ENCODE measurements at regions not wholly inside any gene's neighbourhood (a gene's known extent, or its start where the extent isn't known, plus 50 kb on each side); places are given as distances from the start of the nearest gene placed in this dataset.
"Not testable (repeated sequence)": the region's sequence is repeated elsewhere in the genome, so short reads cannot be mapped to it uniquely, and the experiment has no call there.

- H3K4me1 ChIP-seq (ENCODE audit: control insufficient read depth, insufficient read depth, low read length); H3K27me3 ChIP-seq (ENCODE audit: control insufficient read depth, insufficient read depth, low read length); H3K27ac ChIP-seq (ENCODE audit: low read length); H3K36me3 ChIP-seq (ENCODE audit: control insufficient read depth, insufficient read depth, low read length); H3K4me3 ChIP-seq (ENCODE audit: low read length); DNase-seq; H3K9me3 ChIP-seq (replicated peaks; ENCODE audit: control insufficient read depth, low read depth, low read length): not testable (repeated sequence)
- WGBS (ENCODE audit: insufficient coverage) = no CpG with 5 or more reads among the region's 2 CpGs
These were observed 65.2 kb upstream of the MXRA5 start for GRCh38 chrX:3411626-3412025.

GRCh38 chrX:3409936-3410335, 63.5 kb upstream of the MXRA5 start:
- DNase-seq = peak; percentile 30
- not testable (repeated sequence) for H3K36me3 ChIP-seq (ENCODE audit: control insufficient read depth, insufficient read depth, low read length); H3K27me3 ChIP-seq (ENCODE audit: control insufficient read depth, insufficient read depth, low read length); H3K27ac ChIP-seq (ENCODE audit: low read length); H3K4me3 ChIP-seq (ENCODE audit: low read length); H3K4me1 ChIP-seq (ENCODE audit: control insufficient read depth, insufficient read depth, low read length); H3K9me3 ChIP-seq (replicated peaks; ENCODE audit: control insufficient read depth, low read depth, low read length)
- no CpG with 5 or more reads among the region's 4 CpGs for WGBS (ENCODE audit: insufficient coverage)

GRCh38 chrX:3407781-3408180, 61.3 kb upstream of the MXRA5 start:
- DNase-seq = peak; percentile 73
- WGBS (ENCODE audit: insufficient coverage) = 0% methylated on average over 1 of the region's 3 CpGs

GRCh38 chrX:3407121-3407520, 60.7 kb upstream of the MXRA5 start:
- peak; percentile 62 for DNase-seq
- Histone ChIP-seq H3K36me3 (ENCODE audit: control insufficient read depth, insufficient read depth, low read length) (no peaks in the 10 kb centered on the region), H3K27me3 (ENCODE audit: control insufficient read depth, insufficient read depth, low read length) (no peaks in the 10 kb centered on the region), H3K4me1 (ENCODE audit: control insufficient read depth, insufficient read depth, low read length) (peaks cover 8% of the 10 kb centered on the region), H3K9me3 (replicated peaks; ENCODE audit: control insufficient read depth, low read depth, low read length) (no peaks in the 10 kb centered on the region), H3K4me3 (ENCODE audit: low read length) (no peak overlapping the region), H3K27ac (ENCODE audit: low read length) (peak overlapping the region; percentile 35)
- no CpG with 5 or more reads among the region's 3 CpGs for WGBS (ENCODE audit: insufficient coverage)

More at GRCh38 chrX:3407781-3408180, 61.3 kb upstream of the MXRA5 start:
- Histone ChIP-seq H3K9me3 (replicated peaks; ENCODE audit: control insufficient read depth, low read depth, low read length) (no peaks in the 10 kb centered on the region), H3K4me3 (ENCODE audit: low read length) (no peak overlapping the region), H3K4me1 (ENCODE audit: control insufficient read depth, insufficient read depth, low read length) (peaks cover 8% of the 10 kb centered on the region), H3K27me3 (ENCODE audit: control insufficient read depth, insufficient read depth, low read length) (no peaks in the 10 kb centered on the region), H3K27ac (ENCODE audit: low read length) (peak overlapping the region; percentile 35), H3K36me3 (ENCODE audit: control insufficient read depth, insufficient read depth, low read length) (no peaks in the 10 kb centered on the region)

GRCh38 chrX:3403748-3404147, 57.3 kb upstream of the MXRA5 start:
- peak; percentile 91 for DNase-seq
- Histone ChIP-seq H3K36me3 (ENCODE audit: control insufficient read depth, insufficient read depth, low read length) (no peaks in the 10 kb centered on the region), H3K4me1 (ENCODE audit: control insufficient read depth, insufficient read depth, low read length) (peaks cover 14% of the 10 kb centered on the region), H3K9me3 (replicated peaks; ENCODE audit: control insufficient read depth, low read depth, low read length) (no peaks in the 10 kb centered on the region), H3K27ac (ENCODE audit: low read length) (no peak overlapping the region), H3K27me3 (ENCODE audit: control insufficient read depth, insufficient read depth, low read length) (no peaks in the 10 kb centered on the region), H3K4me3 (ENCODE audit: low read length) (no peak overlapping the region)
- WGBS (ENCODE audit: insufficient coverage) = no CpG with 5 or more reads among the region's 1 CpG
